Neural cell (in vitro differentiated cells): ENCODE measurements at regions not wholly inside any gene's neighbourhood (a gene's known extent, or its start where the extent isn't known, plus 50 kb on each side); places are given as distances from the start of the nearest gene placed in this dataset.

ENCODE experiments used
- H2AFZ ChIP-seq: fragments of 200-600, 300-800 bp; sonication (generic), shearing (Covaris generic); 2 replicates; pipeline ENCODE4 v1.6.0; 2014; ENCODE audit warnings: low read depth, mild to moderate bottlenecking, antibody characterized with exemption, low read length, moderate library complexity
- H3F3A ChIP-seq: fragments of 200-600 bp; shearing (Covaris generic); 2 replicates; pipeline ENCODE4 v1.6.1; 2016; ENCODE audit warnings: mild to moderate bottlenecking, moderate library complexity, mixed read lengths, antibody characterized with exemption, low read length; ENCODE audit not compliant: insufficient read depth, poor library complexity, severe bottlenecking
- H3K27ac ChIP-seq: fragments of 200-600, 300-800 bp; sonication (generic), shearing (Covaris generic); 2 replicates; pipeline ENCODE4 v1.5.1; 2014; ENCODE audit warnings: mild to moderate bottlenecking, low read length, moderate library complexity
- H3K27me3 ChIP-seq: fragments of 300-800, 200-600 bp; sonication (generic), shearing (Covaris generic); 2 replicates; pipeline ENCODE4 v1.6.0; 2014; ENCODE audit warnings: mild to moderate bottlenecking, low read depth, low read length, moderate library complexity; ENCODE audit not compliant: insufficient read depth
- H3K36me3 ChIP-seq: fragments of 300-800, 200-600 bp; sonication (generic), shearing (Covaris generic); 2 replicates; pipeline ENCODE4 v1.5.1; 2014; ENCODE audit warnings: mild to moderate bottlenecking, antibody characterized with exemption, low read length, moderate library complexity; ENCODE audit not compliant: insufficient read depth
- H3K4me2 ChIP-seq: fragments of 300-800, 200-600 bp; sonication (generic), shearing (Covaris generic); 2 replicates; pipeline ENCODE4 v1.6.0; 2014; ENCODE audit warnings: mild to moderate bottlenecking, low read length
- H3K4me3 ChIP-seq: fragments of 300-800, 200-600 bp; sonication (generic), shearing (Covaris generic); 2 replicates; pipeline ENCODE4 v1.5.1; 2014; ENCODE audit warnings: mild to moderate bottlenecking, low read length, moderate library complexity
- H3K79me2 ChIP-seq: fragments of 200-600 bp; shearing (Covaris generic); replicated peaks from 2 replicates; pipeline ENCODE4 v1.6.0; 2014; ENCODE audit warnings: mild to moderate bottlenecking, low read length, moderate library complexity; ENCODE audit not compliant: insufficient read depth
- H3K9ac ChIP-seq: fragments of 300-800, 200-600 bp; sonication (generic), shearing (Covaris generic); 2 replicates; pipeline ENCODE4 v1.6.1; 2016; ENCODE audit warnings: mild to moderate bottlenecking, low read length, mixed read lengths
- H3K9me2 ChIP-seq: fragments of 200-600 bp; shearing (Covaris generic); 2 replicates; pipeline ENCODE4 v1.6.1; 2016; ENCODE audit warnings: mild to moderate bottlenecking, low read length, mixed read lengths; ENCODE audit not compliant: insufficient read depth
- H3K9me3 ChIP-seq: fragments of 200-600, 300-800 bp; sonication (generic), shearing (Covaris generic); 2 replicates; pipeline ENCODE4 v1.6.1; 2016; ENCODE audit warnings: mild to moderate bottlenecking, mixed run types, low read length, moderate library complexity, mixed read lengths
- H4K20me1 ChIP-seq: fragments of 200-600 bp; shearing (Covaris generic); 2 replicates; pipeline ENCODE4 v1.6.1; 2016; ENCODE audit warnings: mild to moderate bottlenecking, mixed run types; ENCODE audit not compliant: insufficient read depth
- CTCF ChIP-seq: fragments of 450-650 bp; IDR thresholded peaks from 2 replicates; pipeline ENCODE4 v1.5.1; 2014; ENCODE audit warnings: antibody characterized with exemption, mild to moderate bottlenecking, moderate library complexity; ENCODE audit not compliant: poor library complexity, severe bottlenecking
- EP300 ChIP-seq: fragments of 450-650 bp; conservative IDR thresholded peaks from 2 replicates; pipeline ENCODE4 v1.6.1; 2014; ENCODE audit warnings: antibody characterized with exemption, mild to moderate bottlenecking, moderate library complexity; ENCODE audit not compliant: poor library complexity, severe bottlenecking
- EZH2 ChIP-seq: fragments of 200-600, 300-800 bp; shearing (Covaris generic), sonication (generic); IDR thresholded peaks from 2 replicates; pipeline ENCODE4 v1.6.1; 2014; ENCODE audit warnings: antibody characterized with exemption, low read length, borderline replicate concordance, mild to moderate bottlenecking; ENCODE audit not compliant: insufficient read depth, poor library complexity, severe bottlenecking
- MXI1 ChIP-seq: fragments of 450-650 bp; conservative IDR thresholded peaks from 2 replicates; pipeline ENCODE4 v1.6.1; 2014; ENCODE audit warnings: antibody characterized with exemption, mild to moderate bottlenecking; ENCODE audit not compliant: poor library complexity, severe bottlenecking
- POLR2AphosphoS5 ChIP-seq: IDR thresholded peaks from 2 replicates; pipeline ENCODE4 v1.6.1; 2012
- RAD21 ChIP-seq: fragments of 450-650 bp; conservative IDR thresholded peaks from 2 replicates; pipeline ENCODE4 v1.6.1; 2014; ENCODE audit warnings: antibody characterized with exemption, mild to moderate bottlenecking, moderate library complexity
- SMC3 ChIP-seq: fragments of 450-650 bp; conservative IDR thresholded peaks from 2 replicates; pipeline ENCODE4 v1.6.1; 2014; ENCODE audit warnings: antibody characterized with exemption, mild to moderate bottlenecking, moderate library complexity; ENCODE audit not compliant: poor library complexity
- TAF1 ChIP-seq: IDR thresholded peaks from 2 replicates; pipeline ENCODE4 v1.6.1; 2012; ENCODE audit warnings: low read depth
- TF ChIP-seq, protein P1 (sequence below): IDR thresholded peaks from 2 replicates; pipeline ENCODE4 v1.6.1; 2012; ENCODE audit warnings: borderline replicate concordance

- Histone ChIP-seq H3K36me3 (no peaks in the 10 kb centered on the region), H3K79me2 (no peaks in the 10 kb centered on the region), H3K4me2 (no peak overlapping the region), H3K4me3 (no peak overlapping the region), H3K27me3 (no peaks in the 10 kb centered on the region), H3K9me2 (no peaks in the 10 kb centered on the region), H3K9me3 (no peaks in the 10 kb centered on the region), H3K9ac (no peak overlapping the region), H4K20me1 (no peaks in the 10 kb centered on the region), H3K27ac (no peak overlapping the region), H3F3A (no peaks in the 10 kb centered on the region), H2AFZ (no peak overlapping the region)
- TF ChIP-seq SMC3 (no peak), RAD21 (no peak), EZH2 (no peak), TAF1 (no peak), MXI1 (no peak), POLR2AphosphoS5 (peak; percentile 10), CTCF (no peak), EP300 (peak; percentile 25)
- TF ChIP-seq, protein P1, sequence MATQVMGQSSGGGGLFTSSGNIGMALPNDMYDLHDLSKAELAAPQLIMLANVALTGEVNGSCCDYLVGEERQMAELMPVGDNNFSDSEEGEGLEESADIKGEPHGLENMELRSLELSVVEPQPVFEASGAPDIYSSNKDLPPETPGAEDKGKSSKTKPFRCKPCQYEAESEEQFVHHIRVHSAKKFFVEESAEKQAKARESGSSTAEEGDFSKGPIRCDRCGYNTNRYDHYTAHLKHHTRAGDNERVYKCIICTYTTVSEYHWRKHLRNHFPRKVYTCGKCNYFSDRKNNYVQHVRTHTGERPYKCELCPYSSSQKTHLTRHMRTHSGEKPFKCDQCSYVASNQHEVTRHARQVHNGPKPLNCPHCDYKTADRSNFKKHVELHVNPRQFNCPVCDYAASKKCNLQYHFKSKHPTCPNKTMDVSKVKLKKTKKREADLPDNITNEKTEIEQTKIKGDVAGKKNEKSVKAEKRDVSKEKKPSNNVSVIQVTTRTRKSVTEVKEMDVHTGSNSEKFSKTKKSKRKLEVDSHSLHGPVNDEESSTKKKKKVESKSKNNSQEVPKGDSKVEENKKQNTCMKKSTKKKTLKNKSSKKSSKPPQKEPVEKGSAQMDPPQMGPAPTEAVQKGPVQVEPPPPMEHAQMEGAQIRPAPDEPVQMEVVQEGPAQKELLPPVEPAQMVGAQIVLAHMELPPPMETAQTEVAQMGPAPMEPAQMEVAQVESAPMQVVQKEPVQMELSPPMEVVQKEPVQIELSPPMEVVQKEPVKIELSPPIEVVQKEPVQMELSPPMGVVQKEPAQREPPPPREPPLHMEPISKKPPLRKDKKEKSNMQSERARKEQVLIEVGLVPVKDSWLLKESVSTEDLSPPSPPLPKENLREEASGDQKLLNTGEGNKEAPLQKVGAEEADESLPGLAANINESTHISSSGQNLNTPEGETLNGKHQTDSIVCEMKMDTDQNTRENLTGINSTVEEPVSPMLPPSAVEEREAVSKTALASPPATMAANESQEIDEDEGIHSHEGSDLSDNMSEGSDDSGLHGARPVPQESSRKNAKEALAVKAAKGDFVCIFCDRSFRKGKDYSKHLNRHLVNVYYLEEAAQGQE: no peak
Measured at GRCh38 chr16:52141871-52142270, 405.1 kb downstream of the TOX3 start.

DNA sequence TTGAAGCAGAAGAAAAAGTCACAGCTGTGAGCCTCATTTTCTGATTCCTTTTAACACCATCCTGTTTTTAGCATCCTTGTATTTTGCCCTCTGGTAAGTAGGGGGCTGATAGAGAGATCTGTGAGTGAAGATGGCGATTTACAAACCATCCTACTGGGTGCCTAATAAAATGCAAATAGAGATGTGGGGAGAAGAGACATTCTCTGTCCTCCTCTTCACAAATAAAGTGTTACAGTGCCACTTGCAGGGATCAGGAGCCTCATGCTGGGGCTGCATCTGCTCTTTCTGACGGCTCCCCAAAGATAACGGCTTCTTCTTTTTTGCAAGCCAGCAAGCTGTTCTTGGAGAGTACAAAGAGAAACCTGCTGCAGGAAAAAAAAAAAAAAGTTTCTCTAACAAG lies 418.6 kb downstream of the TOX3 start:
- no peak overlapping the region for H3K27ac ChIP-seq
- H3K9ac ChIP-seq: no peak overlapping the region
- TF ChIP-seq EP300 (no peak), CTCF (no peak), POLR2AphosphoS5 (no peak), MXI1 (no peak), RAD21 (no peak), EZH2 (no peak), TAF1 (no peak), SMC3 (no peak)
- TF ChIP-seq, protein P1: no peak
- no peaks in the 10 kb centered on the region for H3K9me2 ChIP-seq
- no peaks in the 10 kb centered on the region for H3K27me3 ChIP-seq
- H2AFZ ChIP-seq: no peak overlapping the region
- H3F3A ChIP-seq: no peaks in the 10 kb centered on the region
- no peak overlapping the region for H3K4me2 ChIP-seq
- no peaks in the 10 kb centered on the region for H3K9me3 ChIP-seq
- no peaks in the 10 kb centered on the region for H3K79me2 ChIP-seq
- no peak overlapping the region for H3K4me3 ChIP-seq
- H3K36me3 ChIP-seq: no peaks in the 10 kb centered on the region
- no peaks in the 10 kb centered on the region for H4K20me1 ChIP-seq
